AG08395 (cell line): ENCODE measurements at regions not wholly inside any gene's neighbourhood (a gene's known extent, or its start where the extent isn't known, plus 50 kb on each side); places are given as distances from the start of the nearest gene placed in this dataset.

Source experiments
- DNase-seq: peaks from one replicate; pipeline ENCODE4 v3.0.0; 2012; ENCODE audit warnings: mixed read lengths, low spot score

GRCh38 chr14:61625165-61625564 lies 70.1 kb upstream of the HIF1A start:
- no peak for DNase-seq

GRCh38 chr14:61627612-61628011 lies 67.7 kb upstream of the HIF1A start:
- DNase-seq, result no peak

- DNase-seq, result no peak
These were observed 67.1 kb upstream of the HIF1A start for GRCh38 chr14:61628016-61628725.

GRCh38 chr14:61630399-61631044 lies 64.8 kb upstream of the HIF1A start:
- DNase-seq, result no peak

GRCh38 chr14:61631045-61631687 lies 64.1 kb upstream of the HIF1A start:
- no peak for DNase-seq

GRCh38 chr14:61632401-61632800 lies 62.9 kb upstream of the HIF1A start:
- DNase-seq, result no peak

GRCh38 chr14:61632807-61633206 lies 62.5 kb upstream of the HIF1A start:
- no peak for DNase-seq

- DNase-seq, result no peak
These were observed 59.0 kb upstream of the HIF1A start for GRCh38 chr14:61636291-61636690.

GRCh38 chr14:61636779-61637178 lies 58.5 kb upstream of the HIF1A start:
- DNase-seq, result no peak

GRCh38 chr14:61638595-61639387 lies 56.5 kb upstream of the HIF1A start:
- DNase-seq, result no peak

- DNase-seq, result no peak
These were observed 54.9 kb upstream of the HIF1A start for GRCh38 chr14:61640158-61641136.

GRCh38 chr14:61641914-61642613 lies 53.2 kb upstream of the HIF1A start:
- peak; percentile 49 for DNase-seq

GRCh38 chr14:61642614-61642982 lies 52.7 kb upstream of the HIF1A start:
- DNase-seq, result no peak

GRCh38 chr14:61643555-61643954 lies 51.8 kb upstream of the HIF1A start:
- peak; percentile 56 for DNase-seq

GRCh38 chr14:61644175-61644574 lies 51.1 kb upstream of the HIF1A start:
- DNase-seq, result no peak

GRCh38 chr14:61644834-61645233 lies 50.5 kb upstream of the HIF1A start:
- no peak for DNase-seq

GRCh38 chr14:61645247-61645646 lies 50.1 kb upstream of the HIF1A start:
- no peak for DNase-seq
